HL-60 (cell line): ENCODE measurements at regions not wholly inside any gene's neighbourhood (a gene's known extent, or its start where the extent isn't known, plus 50 kb on each side); places are given as distances from the start of the nearest gene placed in this dataset.

Experiments
- GABPA ChIP-seq: IDR thresholded peaks from 2 replicates; pipeline ENCODE4 v1.6.1; 2012; ENCODE audit warnings: low read depth
- POLR2AphosphoS5 ChIP-seq: IDR thresholded peaks from 2 replicates; pipeline ENCODE4 v1.6.1; 2012; ENCODE audit warnings: low read depth
- SPI1 ChIP-seq: IDR thresholded peaks from 2 replicates; pipeline ENCODE4 v1.6.1; 2012; ENCODE audit warnings: low read depth, mild to moderate bottlenecking, borderline replicate concordance
- TF ChIP-seq, protein P1 (sequence below): IDR thresholded peaks from one replicate; pipeline ENCODE4 v1.5.1; 2011; ENCODE audit warnings: low read length, control low read depth, inconsistent platforms; ENCODE audit not compliant: insufficient read depth
- TF ChIP-seq, protein P2 (sequence below): IDR thresholded peaks from 2 replicates; pipeline ENCODE4 v1.6.1; 2012; ENCODE audit warnings: low read depth; ENCODE audit not compliant: insufficient replicate concordance

DNA sequence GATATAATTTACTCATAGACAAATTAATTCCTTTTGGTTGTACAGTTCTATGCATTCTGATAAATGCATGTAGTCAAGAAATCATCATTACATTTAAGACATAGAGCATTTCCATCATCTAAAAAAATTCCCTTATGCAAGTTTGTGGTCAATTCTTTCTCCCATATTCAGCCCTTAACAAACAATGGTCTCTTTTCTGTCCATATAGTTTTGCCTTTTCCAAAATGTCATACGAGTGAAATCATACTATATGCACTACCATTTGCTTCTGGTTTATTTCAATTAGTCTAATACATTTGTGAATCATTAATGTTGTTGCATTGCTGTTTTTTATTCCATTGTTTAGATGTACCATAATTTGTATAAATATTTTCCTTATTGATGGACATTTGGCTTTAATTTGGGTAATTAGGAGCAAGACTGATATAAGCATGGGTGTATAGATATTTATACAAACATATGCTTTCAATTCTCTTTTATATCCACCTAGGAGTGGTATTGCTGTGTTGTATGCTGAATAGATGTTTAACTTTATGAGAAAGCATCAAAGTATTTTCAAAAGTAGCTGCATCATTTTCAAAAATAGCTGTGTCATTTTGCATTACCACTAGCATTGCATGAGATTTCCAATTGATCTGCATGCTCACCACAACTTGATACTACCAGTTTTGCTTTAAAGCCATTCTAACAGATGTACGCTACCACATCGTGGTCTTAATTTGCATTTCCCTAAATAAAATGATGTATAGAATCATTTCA lies 397.0 kb upstream of the ADAMTS5 start:
- TF ChIP-seq SPI1 (no peak), POLR2AphosphoS5 (no peak), GABPA (no peak)
- TF ChIP-seq, protein P1, sequence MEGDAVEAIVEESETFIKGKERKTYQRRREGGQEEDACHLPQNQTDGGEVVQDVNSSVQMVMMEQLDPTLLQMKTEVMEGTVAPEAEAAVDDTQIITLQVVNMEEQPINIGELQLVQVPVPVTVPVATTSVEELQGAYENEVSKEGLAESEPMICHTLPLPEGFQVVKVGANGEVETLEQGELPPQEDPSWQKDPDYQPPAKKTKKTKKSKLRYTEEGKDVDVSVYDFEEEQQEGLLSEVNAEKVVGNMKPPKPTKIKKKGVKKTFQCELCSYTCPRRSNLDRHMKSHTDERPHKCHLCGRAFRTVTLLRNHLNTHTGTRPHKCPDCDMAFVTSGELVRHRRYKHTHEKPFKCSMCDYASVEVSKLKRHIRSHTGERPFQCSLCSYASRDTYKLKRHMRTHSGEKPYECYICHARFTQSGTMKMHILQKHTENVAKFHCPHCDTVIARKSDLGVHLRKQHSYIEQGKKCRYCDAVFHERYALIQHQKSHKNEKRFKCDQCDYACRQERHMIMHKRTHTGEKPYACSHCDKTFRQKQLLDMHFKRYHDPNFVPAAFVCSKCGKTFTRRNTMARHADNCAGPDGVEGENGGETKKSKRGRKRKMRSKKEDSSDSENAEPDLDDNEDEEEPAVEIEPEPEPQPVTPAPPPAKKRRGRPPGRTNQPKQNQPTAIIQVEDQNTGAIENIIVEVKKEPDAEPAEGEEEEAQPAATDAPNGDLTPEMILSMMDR: no peak
- TF ChIP-seq, protein P2, sequence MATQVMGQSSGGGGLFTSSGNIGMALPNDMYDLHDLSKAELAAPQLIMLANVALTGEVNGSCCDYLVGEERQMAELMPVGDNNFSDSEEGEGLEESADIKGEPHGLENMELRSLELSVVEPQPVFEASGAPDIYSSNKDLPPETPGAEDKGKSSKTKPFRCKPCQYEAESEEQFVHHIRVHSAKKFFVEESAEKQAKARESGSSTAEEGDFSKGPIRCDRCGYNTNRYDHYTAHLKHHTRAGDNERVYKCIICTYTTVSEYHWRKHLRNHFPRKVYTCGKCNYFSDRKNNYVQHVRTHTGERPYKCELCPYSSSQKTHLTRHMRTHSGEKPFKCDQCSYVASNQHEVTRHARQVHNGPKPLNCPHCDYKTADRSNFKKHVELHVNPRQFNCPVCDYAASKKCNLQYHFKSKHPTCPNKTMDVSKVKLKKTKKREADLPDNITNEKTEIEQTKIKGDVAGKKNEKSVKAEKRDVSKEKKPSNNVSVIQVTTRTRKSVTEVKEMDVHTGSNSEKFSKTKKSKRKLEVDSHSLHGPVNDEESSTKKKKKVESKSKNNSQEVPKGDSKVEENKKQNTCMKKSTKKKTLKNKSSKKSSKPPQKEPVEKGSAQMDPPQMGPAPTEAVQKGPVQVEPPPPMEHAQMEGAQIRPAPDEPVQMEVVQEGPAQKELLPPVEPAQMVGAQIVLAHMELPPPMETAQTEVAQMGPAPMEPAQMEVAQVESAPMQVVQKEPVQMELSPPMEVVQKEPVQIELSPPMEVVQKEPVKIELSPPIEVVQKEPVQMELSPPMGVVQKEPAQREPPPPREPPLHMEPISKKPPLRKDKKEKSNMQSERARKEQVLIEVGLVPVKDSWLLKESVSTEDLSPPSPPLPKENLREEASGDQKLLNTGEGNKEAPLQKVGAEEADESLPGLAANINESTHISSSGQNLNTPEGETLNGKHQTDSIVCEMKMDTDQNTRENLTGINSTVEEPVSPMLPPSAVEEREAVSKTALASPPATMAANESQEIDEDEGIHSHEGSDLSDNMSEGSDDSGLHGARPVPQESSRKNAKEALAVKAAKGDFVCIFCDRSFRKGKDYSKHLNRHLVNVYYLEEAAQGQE: no peak
